ENCODE measurements at regions not wholly inside any gene's neighbourhood (a gene's known extent, or its start where the extent isn't known, plus 50 kb on each side); places are given as distances from the start of the nearest gene placed in this dataset.

DNA sequence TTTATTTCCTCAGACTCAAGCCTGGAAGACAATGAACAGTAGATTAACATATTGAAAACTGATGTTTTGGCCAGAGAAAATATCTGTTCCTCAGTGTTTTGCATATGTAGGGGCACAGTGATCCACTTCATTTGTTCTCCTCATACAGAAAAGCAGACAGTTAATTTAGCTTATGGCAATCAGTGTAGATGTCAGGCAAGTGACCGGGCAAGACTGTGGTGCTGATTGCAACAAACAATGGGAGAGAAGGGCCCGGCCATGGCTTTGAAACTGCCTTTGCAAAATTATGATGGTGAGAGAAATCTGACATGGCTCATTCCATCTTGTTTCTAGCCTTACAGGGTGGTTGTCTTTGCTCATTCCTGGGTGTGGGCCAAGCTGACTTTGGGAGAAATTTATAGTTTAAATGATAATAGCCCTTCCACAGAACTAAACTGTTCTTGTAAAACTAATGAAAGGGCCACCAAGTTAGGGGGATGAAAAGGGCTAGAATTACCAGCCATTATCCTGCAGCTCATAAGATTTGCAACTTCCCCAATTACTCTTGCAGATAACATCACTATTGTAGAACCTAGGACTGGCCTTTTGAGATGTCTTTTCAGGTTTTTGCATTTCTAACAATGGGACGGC lies 220.3 kb downstream of the KTN1 start:
- TF ChIP-seq EZH2 (IDR thresholded peaks at IDR 0.05; ENCODE audit: borderline replicate concordance, insufficient read depth, low read depth, low read length, poor library complexity, severe bottlenecking) (no peak), CTCF (IDR thresholded peaks at IDR 0.05) (no peak)
- H3K9me3 ChIP-seq (ENCODE audit: control extremely low read depth in 1 of 3, control insufficient read depth in 2 of 3, insufficient read depth in 1 of 3, low read length in 2 of 3), result no peaks in the 10 kb centered on the region
- no peaks in the 10 kb centered on the region for H3K27me3 ChIP-seq (replicated peaks in 1 of 4; ENCODE audit: control extremely low read depth in 1 of 4, control insufficient read depth in 3 of 4, insufficient read depth in 4 of 4, low read length in 3 of 4)
- no peak overlapping the region for H3K4me2 ChIP-seq (replicated peaks; ENCODE audit: low read depth, low read length, poor library complexity, severe bottlenecking)
- Mint-ChIP-seq H3K4me3 (no peak overlapping the region), H3K27ac (no peak overlapping the region), H3K27me3 (no peaks in the 10 kb centered on the region), H3K9me3 (ENCODE audit: insufficient read depth) (no peaks in the 10 kb centered on the region), H3K4me1 (no peaks in the 10 kb centered on the region)
- H3K79me2 ChIP-seq (ENCODE audit: control insufficient read depth, insufficient read depth, low read length), result no peaks in the 10 kb centered on the region
- H4K20me1 ChIP-seq (ENCODE audit: control insufficient read depth, insufficient read depth, low read length, poor library complexity, severe bottlenecking), result no peaks in the 10 kb centered on the region
- no peak overlapping the region for H3K27ac ChIP-seq (ENCODE audit: low read length in 2 of 2)
- H3K9ac ChIP-seq (ENCODE audit: low read length), result no peak overlapping the region
- H3K36me3 ChIP-seq (replicated peaks in 1 of 2; ENCODE audit: control extremely low read depth in 1 of 2, control insufficient read depth in 1 of 2, extremely low read depth in 1 of 2, insufficient read depth in 2 of 2, low read length in 1 of 2), result no peaks in the 10 kb centered on the region
- CTCF ChIA-PET, result no interaction called here
- no peak overlapping the region for H2AFZ ChIP-seq (ENCODE audit: insufficient read depth, low read depth, low read length, poor library complexity, severe bottlenecking)
- intact Hi-C loops (cut with micrococcal nuclease), result no loop called here
- POLR2A ChIA-PET, result no interaction called here
- no peak for ATAC-seq (ENCODE audit: low read depth)
- H3K4me1 ChIP-seq (ENCODE audit: control insufficient read depth in 2 of 2, insufficient read depth in 2 of 2, low read length in 2 of 2), result no peaks in the 10 kb centered on the region
- DNase-seq, result no peak
- WGBS (ENCODE audit: insufficient coverage), result 87% methylated on average over 3 of the region's 3 CpGs
- no peak overlapping the region for H3K4me3 ChIP-seq (ENCODE audit: control extremely low read depth in 1 of 5, extremely low read depth in 1 of 5, insufficient read depth in 1 of 5, low read depth in 2 of 5, low read length in 4 of 5)

DNA sequence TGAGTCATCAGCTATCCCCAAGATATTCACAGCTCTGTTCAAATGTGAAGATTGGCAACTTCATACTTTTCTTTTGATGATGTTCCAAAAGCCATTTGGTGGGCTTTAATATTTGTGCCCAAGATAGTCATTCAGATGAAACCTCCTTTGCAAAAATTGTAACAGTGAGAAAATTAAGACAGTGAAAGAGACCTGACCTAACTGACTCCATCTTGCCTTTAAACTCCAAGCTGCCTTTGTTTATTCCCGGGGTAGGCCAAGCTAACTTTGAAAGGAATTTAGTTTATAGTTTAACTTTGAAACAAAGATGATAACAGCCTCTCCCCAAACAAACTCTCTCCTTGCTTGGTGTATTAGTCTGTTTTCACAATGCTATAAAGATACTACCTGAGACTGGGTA lies 221.1 kb downstream of the KTN1 start:
- DNase-seq (no peak), ATAC-seq (ENCODE audit: low read depth) (no peak)
- Mint-ChIP-seq H3K4me1 (no peaks in the 10 kb centered on the region), H3K4me3 (no peak overlapping the region), H3K27ac (no peak overlapping the region), H3K27me3 (no peaks in the 10 kb centered on the region), H3K9me3 (ENCODE audit: insufficient read depth) (no peaks in the 10 kb centered on the region)
- CTCF ChIA-PET, result no interaction called here
- H3K9ac ChIP-seq (ENCODE audit: low read length), result no peak overlapping the region
- intact Hi-C loops (cut with micrococcal nuclease), result no loop called here
- H3K9me3 ChIP-seq (ENCODE audit: control extremely low read depth in 1 of 3, control insufficient read depth in 2 of 3, insufficient read depth in 1 of 3, low read length in 2 of 3), result no peaks in the 10 kb centered on the region
- no peak for TF ChIP-seq CTCF (IDR thresholded peaks at IDR 0.05)
- TF ChIP-seq EZH2 (IDR thresholded peaks at IDR 0.05; ENCODE audit: borderline replicate concordance, insufficient read depth, low read depth, low read length, poor library complexity, severe bottlenecking), result no peak
- no peaks in the 10 kb centered on the region for H3K79me2 ChIP-seq (ENCODE audit: control insufficient read depth, insufficient read depth, low read length)
- no peaks in the 10 kb centered on the region for H4K20me1 ChIP-seq (ENCODE audit: control insufficient read depth, insufficient read depth, low read length, poor library complexity, severe bottlenecking)
- POLR2A ChIA-PET, result no interaction called here
- no peak overlapping the region for H3K27ac ChIP-seq (ENCODE audit: low read length in 2 of 2)
- WGBS (ENCODE audit: insufficient coverage), result no CpG with 5 or more reads among the region's 1 CpG
- no peak overlapping the region for H3K4me3 ChIP-seq (ENCODE audit: control extremely low read depth in 1 of 5, extremely low read depth in 1 of 5, insufficient read depth in 1 of 5, low read depth in 2 of 5, low read length in 4 of 5)
- H3K36me3 ChIP-seq (replicated peaks in 1 of 2; ENCODE audit: control extremely low read depth in 1 of 2, control insufficient read depth in 1 of 2, extremely low read depth in 1 of 2, insufficient read depth in 2 of 2, low read length in 1 of 2), result no peaks in the 10 kb centered on the region
- H3K4me1 ChIP-seq (ENCODE audit: control insufficient read depth in 2 of 2, insufficient read depth in 2 of 2, low read length in 2 of 2), result no peaks in the 10 kb centered on the region
- no peak overlapping the region for H3K4me2 ChIP-seq (replicated peaks; ENCODE audit: low read depth, low read length, poor library complexity, severe bottlenecking)
- no peaks in the 10 kb centered on the region for H3K27me3 ChIP-seq (replicated peaks in 1 of 4; ENCODE audit: control extremely low read depth in 1 of 4, control insufficient read depth in 3 of 4, insufficient read depth in 4 of 4, low read length in 3 of 4)
- H2AFZ ChIP-seq (ENCODE audit: insufficient read depth, low read depth, low read length, poor library complexity, severe bottlenecking), result no peak overlapping the region

Measured in B cell (primary cell).